Activated effector memory CD4-positive, alpha-beta T cell treated with Interleukin-2 at 50 U/mL for 16 hours (primary cell): ENCODE measurements at regions not wholly inside any gene's neighbourhood (a gene's known extent, or its start where the extent isn't known, plus 50 kb on each side); places are given as distances from the start of the nearest gene placed in this dataset.

Experiments used
- DNase-seq: peaks from one replicate; pipeline ENCODE4 v3.0.0-alpha.2; 2020

DNA sequence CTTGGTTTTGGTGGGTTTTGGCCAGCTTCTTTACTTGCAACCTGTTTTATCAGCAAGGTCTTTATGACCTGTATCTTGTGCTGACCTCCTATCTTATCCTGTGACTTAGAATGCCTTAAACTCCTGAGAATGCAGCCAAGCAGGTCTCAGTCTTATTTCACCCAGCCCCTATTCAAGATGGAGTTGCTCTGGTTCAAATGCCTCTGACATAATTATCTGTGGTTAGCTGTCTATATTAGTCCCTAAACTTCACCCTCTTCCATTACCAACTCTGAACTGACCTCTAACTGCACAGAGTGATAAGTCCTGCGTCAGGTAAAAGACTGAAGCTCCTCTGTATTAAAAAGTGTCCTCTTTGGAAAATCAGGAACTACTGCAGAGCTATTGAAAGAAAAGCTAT is 61.9 kb upstream of the CD96 start:
- DNase-seq: no peak

DNA sequence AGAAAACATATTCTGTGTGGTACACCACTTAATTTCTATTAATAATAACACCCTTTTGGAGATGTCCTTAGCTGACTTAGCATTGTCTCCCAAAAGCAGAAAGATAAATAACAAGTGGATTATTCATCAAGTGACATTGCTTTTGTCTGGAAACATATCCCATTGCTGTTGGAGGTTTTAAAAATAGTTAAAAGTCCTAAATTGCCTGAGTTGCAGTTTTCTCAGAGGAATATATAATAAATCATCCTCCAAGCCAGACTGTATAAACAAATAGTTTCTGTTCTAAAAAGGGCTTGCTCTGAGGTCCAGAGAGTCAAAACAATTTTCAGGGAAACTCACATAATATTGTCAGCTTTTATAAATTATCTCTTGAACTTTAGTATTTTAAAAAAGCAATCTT is 60.4 kb upstream of the CD96 start:
- no peak for DNase-seq

DNA sequence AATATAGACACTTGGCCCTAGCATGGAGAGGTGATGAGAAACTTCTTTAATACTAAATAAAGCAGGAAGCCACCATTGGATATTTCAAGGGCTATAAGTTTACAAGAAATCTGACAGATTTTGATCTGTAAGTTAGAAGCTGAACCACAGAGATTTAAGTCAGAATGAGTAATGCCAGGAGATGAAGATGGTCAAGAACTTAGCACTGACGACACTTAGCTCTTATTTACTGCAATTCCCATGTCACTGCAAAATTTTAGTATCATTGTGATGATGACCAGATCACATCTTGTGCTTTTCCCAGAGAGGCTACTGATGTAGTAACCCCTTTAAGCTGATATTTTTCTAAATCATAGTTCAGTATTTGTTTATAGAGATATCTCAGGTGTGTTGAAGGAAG is 59.4 kb upstream of the CD96 start:
- DNase-seq: no peak

DNA sequence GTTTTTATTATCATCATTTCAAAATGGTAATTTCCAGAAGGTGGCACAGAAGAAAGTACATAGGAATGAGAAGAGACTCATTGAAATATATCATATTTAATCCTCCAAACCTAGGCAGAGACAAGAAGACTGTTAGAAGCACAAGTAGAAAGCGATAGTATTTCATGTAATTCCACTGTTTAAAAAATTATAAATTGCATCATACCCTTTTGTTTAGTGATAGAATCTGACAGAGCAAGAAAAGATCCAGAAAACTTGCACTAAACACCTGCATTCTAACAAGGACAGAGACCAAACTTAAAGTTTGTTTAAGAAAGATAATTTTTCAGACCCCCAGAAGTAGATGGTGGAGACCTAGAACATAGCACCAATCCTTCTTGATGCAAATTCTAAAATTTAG is 56.9 kb upstream of the CD96 start:
- no peak for DNase-seq
